IMR-90 (cell line): ENCODE measurements at regions not wholly inside any gene's neighbourhood (a gene's known extent, or its start where the extent isn't known, plus 50 kb on each side); places are given as distances from the start of the nearest gene placed in this dataset.

Experiments used
- BHLHE40 ChIP-seq: fragments of 150-350 bp; IDR thresholded peaks from 2 replicates; pipeline ENCODE4 v1.6.1; 2016; ENCODE audit warnings: mild to moderate bottlenecking, low read depth, low read length
- CEBPB ChIP-seq: IDR thresholded peaks from 2 replicates; pipeline ENCODE4 v1.6.1; 2012; ENCODE audit warnings: low read depth, low read length, improper control_type of control experiment
- CHD1 ChIP-seq: IDR thresholded peaks from 2 replicates; pipeline ENCODE4 v1.6.1; 2012; ENCODE audit warnings: low read depth, low read length, improper control_type of control experiment
- ELK1 ChIP-seq: fragments of 150-350 bp; IDR thresholded peaks from 2 replicates; pipeline ENCODE4 v1.6.1; 2016; ENCODE audit warnings: low read depth, mild to moderate bottlenecking, low read length, moderate library complexity, borderline replicate concordance
- MAFK ChIP-seq: IDR thresholded peaks from 2 replicates; pipeline ENCODE4 v1.6.1; 2012; ENCODE audit warnings: low read depth, low read length, improper control_type of control experiment
- MXI1 ChIP-seq: IDR thresholded peaks from 2 replicates; pipeline ENCODE4 v1.6.1; 2012; ENCODE audit warnings: low read depth, mild to moderate bottlenecking, low read length, moderate library complexity, borderline replicate concordance
- POLR2A ChIP-seq: IDR thresholded peaks from 2 replicates; pipeline ENCODE4 v1.6.1; 2012; ENCODE audit warnings: mild to moderate bottlenecking, low read depth, low read length
- RAD21 ChIP-seq: IDR thresholded peaks from 2 replicates; pipeline ENCODE4 v1.6.1; 2012; ENCODE audit warnings: low read length, improper control_type of control experiment
- RCOR1 ChIP-seq: IDR thresholded peaks from 2 replicates; pipeline ENCODE4 v1.6.1; 2012; ENCODE audit warnings: mild to moderate bottlenecking, low read length, improper control_type of control experiment; ENCODE audit not compliant: insufficient replicate concordance
- SMC3 ChIP-seq: fragments of 150-350 bp; IDR thresholded peaks from 2 replicates; pipeline ENCODE4 v1.6.1; 2016; ENCODE audit warnings: low read depth, mild to moderate bottlenecking, antibody characterized with exemption, low read length, moderate library complexity
- TF ChIP-seq, protein P1 (sequence below): conservative IDR thresholded peaks from 2 replicates; pipeline ENCODE4 v1.5.1; 2012; ENCODE audit warnings: mild to moderate bottlenecking, low read depth, low read length, improper control_type of control experiment
- TF ChIP-seq, protein P2 (sequence below): fragments of 150-350 bp; IDR thresholded peaks from 2 replicates; pipeline ENCODE4 v1.6.1; 2017; ENCODE audit warnings: mild to moderate bottlenecking, antibody characterized with exemption, low read length, low read depth

- TF ChIP-seq, protein P1, sequence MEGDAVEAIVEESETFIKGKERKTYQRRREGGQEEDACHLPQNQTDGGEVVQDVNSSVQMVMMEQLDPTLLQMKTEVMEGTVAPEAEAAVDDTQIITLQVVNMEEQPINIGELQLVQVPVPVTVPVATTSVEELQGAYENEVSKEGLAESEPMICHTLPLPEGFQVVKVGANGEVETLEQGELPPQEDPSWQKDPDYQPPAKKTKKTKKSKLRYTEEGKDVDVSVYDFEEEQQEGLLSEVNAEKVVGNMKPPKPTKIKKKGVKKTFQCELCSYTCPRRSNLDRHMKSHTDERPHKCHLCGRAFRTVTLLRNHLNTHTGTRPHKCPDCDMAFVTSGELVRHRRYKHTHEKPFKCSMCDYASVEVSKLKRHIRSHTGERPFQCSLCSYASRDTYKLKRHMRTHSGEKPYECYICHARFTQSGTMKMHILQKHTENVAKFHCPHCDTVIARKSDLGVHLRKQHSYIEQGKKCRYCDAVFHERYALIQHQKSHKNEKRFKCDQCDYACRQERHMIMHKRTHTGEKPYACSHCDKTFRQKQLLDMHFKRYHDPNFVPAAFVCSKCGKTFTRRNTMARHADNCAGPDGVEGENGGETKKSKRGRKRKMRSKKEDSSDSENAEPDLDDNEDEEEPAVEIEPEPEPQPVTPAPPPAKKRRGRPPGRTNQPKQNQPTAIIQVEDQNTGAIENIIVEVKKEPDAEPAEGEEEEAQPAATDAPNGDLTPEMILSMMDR: no peak
- TF ChIP-seq RAD21 (no peak), RCOR1 (no peak), BHLHE40 (no peak), POLR2A (no peak), SMC3 (no peak), CHD1 (no peak), MXI1 (no peak), MAFK (no peak), CEBPB (no peak), ELK1 (no peak)
- TF ChIP-seq, protein P2, sequence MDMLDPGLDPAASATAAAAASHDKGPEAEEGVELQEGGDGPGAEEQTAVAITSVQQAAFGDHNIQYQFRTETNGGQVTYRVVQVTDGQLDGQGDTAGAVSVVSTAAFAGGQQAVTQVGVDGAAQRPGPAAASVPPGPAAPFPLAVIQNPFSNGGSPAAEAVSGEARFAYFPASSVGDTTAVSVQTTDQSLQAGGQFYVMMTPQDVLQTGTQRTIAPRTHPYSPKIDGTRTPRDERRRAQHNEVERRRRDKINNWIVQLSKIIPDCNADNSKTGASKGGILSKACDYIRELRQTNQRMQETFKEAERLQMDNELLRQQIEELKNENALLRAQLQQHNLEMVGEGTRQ: no peak
Observed at GRCh38 chr20:40855269-40855668, 166.2 kb upstream of the MAFB start.
